SHP77 (cell line): ENCODE measurements at regions not wholly inside any gene's neighbourhood (a gene's known extent, or its start where the extent isn't known, plus 50 kb on each side); places are given as distances from the start of the nearest gene placed in this dataset.

Experiments used
- DNase-seq, 2 experiments: peaks; one replicate each; lab custom pipeline; 2025; lab: John Stamatoyannopoulos, UW

GRCh38 chr2:16293871-16294270 lies 353.5 kb downstream of the MYCN start:
- no peak for DNase-seq

GRCh38 chr2:16293398-16293797 lies 353.0 kb downstream of the MYCN start:
- no peak for DNase-seq

GRCh38 chr2:16291731-16292550 lies 351.6 kb downstream of the MYCN start:
- no peak for DNase-seq

- DNase-seq = no peak
Observed at GRCh38 chr2:16291226-16291625, 350.9 kb downstream of the MYCN start.

GRCh38 chr2:16290311-16291020 lies 350.1 kb downstream of the MYCN start:
- no peak for DNase-seq

- no peak for DNase-seq
Observed at GRCh38 chr2:16288371-16289112, 348.2 kb downstream of the MYCN start.

GRCh38 chr2:16287831-16288230 lies 347.5 kb downstream of the MYCN start:
- no peak for DNase-seq

- no peak for DNase-seq
Observed at GRCh38 chr2:16287281-16287680, 346.9 kb downstream of the MYCN start.

GRCh38 chr2:16285813-16286510 lies 345.6 kb downstream of the MYCN start:
- no peak for DNase-seq

- no peak for DNase-seq
Observed at GRCh38 chr2:16284941-16285625, 344.7 kb downstream of the MYCN start.

- DNase-seq = no peak
Observed at GRCh38 chr2:16283071-16283850, 342.9 kb downstream of the MYCN start.

- no peak for DNase-seq
Observed at GRCh38 chr2:16282511-16282910, 342.2 kb downstream of the MYCN start.

GRCh38 chr2:16281451-16282335 lies 341.3 kb downstream of the MYCN start:
- DNase-seq = peak in 1 of 2 experiments; percentile 48

GRCh38 chr2:16280081-16280480 lies 339.7 kb downstream of the MYCN start:
- no peak for DNase-seq

- DNase-seq = no peak
Observed at GRCh38 chr2:16279641-16280040, 339.3 kb downstream of the MYCN start.

- DNase-seq = no peak
Observed at GRCh38 chr2:16279201-16279570, 338.8 kb downstream of the MYCN start.

- no peak for DNase-seq
Observed at GRCh38 chr2:16278421-16279200, 338.3 kb downstream of the MYCN start.

GRCh38 chr2:16277117-16277516 lies 336.8 kb downstream of the MYCN start:
- DNase-seq = no peak

GRCh38 chr2:16275661-16276060 lies 335.3 kb downstream of the MYCN start:
- DNase-seq = no peak
